ENCODE measurements at regions not wholly inside any gene's neighbourhood (a gene's known extent, or its start where the extent isn't known, plus 50 kb on each side); places are given as distances from the start of the nearest gene placed in this dataset.

- Mint-ChIP-seq H3K27me3 (ENCODE audit: insufficient read depth, low read depth, poor library complexity) (no peaks in the 10 kb centered on the region), H3K9me3 (no peaks in the 10 kb centered on the region), H3K36me3 (ENCODE audit: low read depth) (no peaks in the 10 kb centered on the region), H3K4me1 (no peaks in the 10 kb centered on the region; the same call in 1 of the 3 replicates), H3K27ac (no peak overlapping the region), H3K4me3 (no peak overlapping the region)
- no peaks in the 10 kb centered on the region for H3F3A ChIP-seq (replicated peaks; ENCODE audit: low read depth)
- H3K4me1 ChIP-seq (ENCODE audit: insufficient read depth): no peaks in the 10 kb centered on the region
- H2AFZ ChIP-seq: no peak overlapping the region
- ATAC-seq (no peak), DNase-seq (ENCODE audit: low spot score) (no peak)
- H4K20me1 ChIP-seq (replicated peaks; ENCODE audit: insufficient read depth): no peaks in the 10 kb centered on the region
- TF ChIP-seq EZH2 (IDR thresholded peaks at IDR 0.05; ENCODE audit: low read depth, unreplicated experiment) (no peak), JUNB (IDR thresholded peaks at IDR 0.05; ENCODE audit: unreplicated experiment) (no peak), ZNF331 (CRISPR knock-in tag; IDR thresholded peaks at IDR 0.05; ENCODE audit: low read depth) (no peak), NANOG (IDR thresholded peaks at IDR 0.05; ENCODE audit: borderline replicate concordance) (no peak)
- TF ChIP-seq, protein P1, sequence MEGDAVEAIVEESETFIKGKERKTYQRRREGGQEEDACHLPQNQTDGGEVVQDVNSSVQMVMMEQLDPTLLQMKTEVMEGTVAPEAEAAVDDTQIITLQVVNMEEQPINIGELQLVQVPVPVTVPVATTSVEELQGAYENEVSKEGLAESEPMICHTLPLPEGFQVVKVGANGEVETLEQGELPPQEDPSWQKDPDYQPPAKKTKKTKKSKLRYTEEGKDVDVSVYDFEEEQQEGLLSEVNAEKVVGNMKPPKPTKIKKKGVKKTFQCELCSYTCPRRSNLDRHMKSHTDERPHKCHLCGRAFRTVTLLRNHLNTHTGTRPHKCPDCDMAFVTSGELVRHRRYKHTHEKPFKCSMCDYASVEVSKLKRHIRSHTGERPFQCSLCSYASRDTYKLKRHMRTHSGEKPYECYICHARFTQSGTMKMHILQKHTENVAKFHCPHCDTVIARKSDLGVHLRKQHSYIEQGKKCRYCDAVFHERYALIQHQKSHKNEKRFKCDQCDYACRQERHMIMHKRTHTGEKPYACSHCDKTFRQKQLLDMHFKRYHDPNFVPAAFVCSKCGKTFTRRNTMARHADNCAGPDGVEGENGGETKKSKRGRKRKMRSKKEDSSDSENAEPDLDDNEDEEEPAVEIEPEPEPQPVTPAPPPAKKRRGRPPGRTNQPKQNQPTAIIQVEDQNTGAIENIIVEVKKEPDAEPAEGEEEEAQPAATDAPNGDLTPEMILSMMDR (conservative IDR thresholded peaks at IDR 0.05; ENCODE audit: low read depth in 2 of 2): no peak
- H3K4me2 ChIP-seq: no peak overlapping the region
- no peaks in the 10 kb centered on the region for H3K36me3 ChIP-seq (ENCODE audit: insufficient read depth)
- H3K9me2 ChIP-seq (ENCODE audit: insufficient read depth): no peaks in the 10 kb centered on the region
- no peak overlapping the region for H3K27ac ChIP-seq (ENCODE audit: low read depth)
- no peaks in the 10 kb centered on the region for H3K27me3 ChIP-seq (ENCODE audit: insufficient read depth)
- no peaks in the 10 kb centered on the region for H3K79me2 ChIP-seq (replicated peaks; ENCODE audit: insufficient read depth)
- H3K4me3 ChIP-seq: no peak overlapping the region
These were observed 400.3 kb downstream of the BRD1 start for GRCh38 chr22:49427341-49427740.

GRCh38 chr22:49426618-49427266, 400.9 kb downstream of the BRD1 start:
- no peaks in the 10 kb centered on the region for H3K9me2 ChIP-seq (ENCODE audit: insufficient read depth)
- no peaks in the 10 kb centered on the region for H3K79me2 ChIP-seq (replicated peaks; ENCODE audit: insufficient read depth)
- no peak for TF ChIP-seq JUNB (IDR thresholded peaks at IDR 0.05; ENCODE audit: unreplicated experiment)
- TF ChIP-seq ETS1 (IDR thresholded peaks at IDR 0.05): no peak
- no peak for TF ChIP-seq CREB1 (CRISPR knock-in tag; IDR thresholded peaks at IDR 0.05; ENCODE audit: low read depth)
- TF ChIP-seq ZNF114 (CRISPR knock-in tag; IDR thresholded peaks at IDR 0.05): no peak
- H3K27me3 ChIP-seq (ENCODE audit: insufficient read depth): no peaks in the 10 kb centered on the region
- DNase-seq (ENCODE audit: low spot score): no peak
- no peak overlapping the region for H2AFZ ChIP-seq
- no peaks in the 10 kb centered on the region; the same call in 2 of the 3 replicates for H3K4me1 Mint-ChIP-seq
- H4K20me1 ChIP-seq (replicated peaks; ENCODE audit: insufficient read depth): no peaks in the 10 kb centered on the region
- H3K4me3 Mint-ChIP-seq: no peak overlapping the region
- H3K27me3 Mint-ChIP-seq (ENCODE audit: insufficient read depth, low read depth, poor library complexity): no peaks in the 10 kb centered on the region
- no peak overlapping the region for H3K4me3 ChIP-seq
- H3K36me3 Mint-ChIP-seq (ENCODE audit: low read depth): no peaks in the 10 kb centered on the region
- no peak for ATAC-seq
- no peak overlapping the region for H3K27ac Mint-ChIP-seq
- H3K9me3 Mint-ChIP-seq: no peaks in the 10 kb centered on the region
- H3K4me1 ChIP-seq (ENCODE audit: insufficient read depth): no peaks in the 10 kb centered on the region
- H3K4me2 ChIP-seq: no peak overlapping the region
- H3K27ac ChIP-seq (ENCODE audit: low read depth): no peak overlapping the region
- no peaks in the 10 kb centered on the region for H3K36me3 ChIP-seq (ENCODE audit: insufficient read depth)
- H3F3A ChIP-seq (replicated peaks; ENCODE audit: low read depth): no peaks in the 10 kb centered on the region

Measured in GM23338 (cell line).